NCI-H2227 treated with DMSO at 0.1 percent for 48 hours (cell line): ENCODE measurements at regions not wholly inside any gene's neighbourhood (a gene's known extent, or its start where the extent isn't known, plus 50 kb on each side); places are given as distances from the start of the nearest gene placed in this dataset.
"Not testable (repeated sequence)": the region's sequence is repeated elsewhere in the genome, so short reads cannot be mapped to it uniquely, and the experiment has no call there.

ENCODE experiments used
- DNase-seq: peaks from one replicate; lab custom pipeline; 2025; lab: John Stamatoyannopoulos, UW

- DNase-seq = no peak
Measured at GRCh38 chr22:22372086-22372485, 127.5 kb downstream of the VPREB1 start.

GRCh38 chr22:22374163-22374562 lies 129.6 kb downstream of the VPREB1 start:
- no peak for DNase-seq

- DNase-seq = no peak
Measured at GRCh38 chr22:22374579-22374978, 130.0 kb downstream of the VPREB1 start.

- no peak for DNase-seq
Measured at GRCh38 chr22:22375576-22376351, 131.2 kb downstream of the VPREB1 start.

- DNase-seq = no peak
Measured at GRCh38 chr22:22376352-22376706, 131.7 kb downstream of the VPREB1 start.

- not testable (repeated sequence) for DNase-seq
Measured at GRCh38 chr22:22376884-22377283, 131.7 kb downstream of the ZNF280B start.

GRCh38 chr22:22377335-22377734 lies 131.2 kb downstream of the ZNF280B start:
- DNase-seq = no peak

GRCh38 chr22:22378446-22379415 lies 129.8 kb downstream of the ZNF280B start:
- no peak for DNase-seq

GRCh38 chr22:22380098-22381030 lies 128.2 kb downstream of the ZNF280B start:
- DNase-seq = no peak

- DNase-seq = not testable (repeated sequence)
Measured at GRCh38 chr22:22381292-22381691, 127.2 kb downstream of the ZNF280B start.

GRCh38 chr22:22384267-22384666 lies 124.3 kb downstream of the ZNF280B start:
- DNase-seq = no peak

GRCh38 chr22:22384668-22385244 lies 123.8 kb downstream of the ZNF280B start:
- no peak for DNase-seq

- DNase-seq = no peak
Measured at GRCh38 chr22:22386602-22387385, 121.7 kb downstream of the ZNF280B start.

GRCh38 chr22:22387386-22387736 lies 121.2 kb downstream of the ZNF280B start:
- no peak for DNase-seq

- no peak for DNase-seq
Measured at GRCh38 chr22:22388090-22388489, 120.5 kb downstream of the ZNF280B start.

- no peak for DNase-seq
Measured at GRCh38 chr22:22388494-22388893, 120.0 kb downstream of the ZNF280B start.

GRCh38 chr22:22389467-22389866 lies 119.1 kb downstream of the ZNF280B start:
- no peak for DNase-seq

- no peak for DNase-seq
Measured at GRCh38 chr22:22390989-22391388, 117.6 kb downstream of the ZNF280B start.

GRCh38 chr22:22391543-22391942 lies 117.0 kb downstream of the ZNF280B start:
- no peak for DNase-seq

- no peak for DNase-seq
Measured at GRCh38 chr22:22392131-22392530, 116.4 kb downstream of the ZNF280B start.

- DNase-seq = no peak
Measured at GRCh38 chr22:22394591-22394990, 114.0 kb downstream of the ZNF280B start.
